WTC11 (cell line): ENCODE measurements at regions not wholly inside any gene's neighbourhood (a gene's known extent, or its start where the extent isn't known, plus 50 kb on each side); places are given as distances from the start of the nearest gene placed in this dataset.

ENCODE experiments used
- CREB1 ChIP-seq: sonication (generic); formaldehyde crosslinking; IDR thresholded peaks from 2 replicates; pipeline ENCODE4 v1.8.0; 2023; ENCODE audit warnings: mild to moderate bottlenecking, missing genetic modification reagents
- CREM ChIP-seq: sonication (generic); formaldehyde crosslinking; IDR thresholded peaks from 2 replicates; pipeline ENCODE4 v1.8.1; 2022; ENCODE audit warnings: mild to moderate bottlenecking, missing genetic modification reagents, moderate library complexity
- FOXK1 ChIP-seq: sonication (generic); formaldehyde crosslinking; IDR thresholded peaks from 2 replicates; pipeline ENCODE4 v1.8.0; 2022; ENCODE audit warnings: mild to moderate bottlenecking, moderate library complexity, missing genetic modification reagents
- JUN ChIP-seq: sonication (generic); formaldehyde crosslinking; IDR thresholded peaks from 2 replicates; pipeline ENCODE4 v1.8.0; 2023; ENCODE audit warnings: mild to moderate bottlenecking, missing genetic modification reagents
- NFE2L1 ChIP-seq: sonication (generic); formaldehyde crosslinking; IDR thresholded peaks from 2 replicates; pipeline ENCODE4 v1.8.1; 2023; ENCODE audit warnings: missing genetic modification reagents
- NFYB ChIP-seq: sonication (generic); formaldehyde crosslinking; conservative IDR thresholded peaks from 2 replicates; pipeline ENCODE4 v1.8.0; 2022; ENCODE audit warnings: low read depth, missing genetic modification reagents
- SP1 ChIP-seq: sonication (generic); formaldehyde crosslinking; conservative IDR thresholded peaks from 2 replicates; pipeline ENCODE4 v1.8.1; 2022; ENCODE audit warnings: missing genetic modification reagents
- ZBTB21 ChIP-seq: sonication (generic); formaldehyde crosslinking; IDR thresholded peaks from 2 replicates; pipeline ENCODE4 v1.8.1; 2023; ENCODE audit warnings: mild to moderate bottlenecking, missing genetic modification reagents, borderline replicate concordance
- ZNF219 ChIP-seq: sonication (generic); formaldehyde crosslinking; IDR thresholded peaks from 2 replicates; pipeline ENCODE4 v1.8.0; 2023; ENCODE audit warnings: missing genetic modification reagents, mild to moderate bottlenecking, borderline replicate concordance
- TF ChIP-seq, protein P1 (sequence below): fragments of 200-600 bp; IDR thresholded peaks from 2 replicates; pipeline ENCODE4 v1.8.0; 2022; ENCODE audit warnings: antibody characterized with exemption
- TF ChIP-seq, protein P2 (sequence below): sonication (generic); formaldehyde crosslinking; conservative IDR thresholded peaks from 2 replicates; pipeline ENCODE4 v1.8.1; 2022; ENCODE audit warnings: mild to moderate bottlenecking, missing genetic modification reagents
- TF ChIP-seq, protein P3 (sequence below): sonication (generic); formaldehyde crosslinking; IDR thresholded peaks from 2 replicates; pipeline ENCODE4 v1.8.1; 2023; ENCODE audit warnings: mild to moderate bottlenecking, moderate library complexity, missing genetic modification reagents

DNA sequence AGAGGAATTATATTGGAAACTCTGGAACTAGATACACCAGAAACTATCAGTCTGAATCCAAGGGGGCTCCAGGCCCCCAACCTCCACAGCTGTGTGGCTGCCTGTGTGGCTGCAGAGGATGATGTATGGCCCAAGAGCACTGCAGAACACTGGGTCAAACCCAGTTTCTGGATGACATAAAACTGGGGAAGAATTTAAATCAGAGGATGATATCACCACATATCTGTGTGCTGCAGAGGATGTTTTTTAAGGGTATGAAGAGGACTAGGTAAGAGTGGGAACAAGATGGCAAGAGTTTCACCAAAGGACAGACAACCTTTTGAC lies 226.4 kb downstream of the SUCLA2 start:
- TF ChIP-seq, protein P1, sequence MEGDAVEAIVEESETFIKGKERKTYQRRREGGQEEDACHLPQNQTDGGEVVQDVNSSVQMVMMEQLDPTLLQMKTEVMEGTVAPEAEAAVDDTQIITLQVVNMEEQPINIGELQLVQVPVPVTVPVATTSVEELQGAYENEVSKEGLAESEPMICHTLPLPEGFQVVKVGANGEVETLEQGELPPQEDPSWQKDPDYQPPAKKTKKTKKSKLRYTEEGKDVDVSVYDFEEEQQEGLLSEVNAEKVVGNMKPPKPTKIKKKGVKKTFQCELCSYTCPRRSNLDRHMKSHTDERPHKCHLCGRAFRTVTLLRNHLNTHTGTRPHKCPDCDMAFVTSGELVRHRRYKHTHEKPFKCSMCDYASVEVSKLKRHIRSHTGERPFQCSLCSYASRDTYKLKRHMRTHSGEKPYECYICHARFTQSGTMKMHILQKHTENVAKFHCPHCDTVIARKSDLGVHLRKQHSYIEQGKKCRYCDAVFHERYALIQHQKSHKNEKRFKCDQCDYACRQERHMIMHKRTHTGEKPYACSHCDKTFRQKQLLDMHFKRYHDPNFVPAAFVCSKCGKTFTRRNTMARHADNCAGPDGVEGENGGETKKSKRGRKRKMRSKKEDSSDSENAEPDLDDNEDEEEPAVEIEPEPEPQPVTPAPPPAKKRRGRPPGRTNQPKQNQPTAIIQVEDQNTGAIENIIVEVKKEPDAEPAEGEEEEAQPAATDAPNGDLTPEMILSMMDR = no peak
- no peak for TF ChIP-seq NFE2L1 (CRISPR knock-in tag)
- TF ChIP-seq CREB1 = no peak
- TF ChIP-seq JUN (CRISPR knock-in tag) = no peak
- no peak for TF ChIP-seq FOXK1 (CRISPR knock-in tag)
- TF ChIP-seq NFYB (CRISPR knock-in tag) = no peak
- no peak for TF ChIP-seq ZBTB21 (CRISPR knock-in tag)
- TF ChIP-seq, protein P2, sequence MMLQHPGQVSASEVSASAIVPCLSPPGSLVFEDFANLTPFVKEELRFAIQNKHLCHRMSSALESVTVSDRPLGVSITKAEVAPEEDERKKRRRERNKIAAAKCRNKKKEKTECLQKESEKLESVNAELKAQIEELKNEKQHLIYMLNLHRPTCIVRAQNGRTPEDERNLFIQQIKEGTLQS (CRISPR knock-in tag) = no peak
- TF ChIP-seq, protein P3, sequence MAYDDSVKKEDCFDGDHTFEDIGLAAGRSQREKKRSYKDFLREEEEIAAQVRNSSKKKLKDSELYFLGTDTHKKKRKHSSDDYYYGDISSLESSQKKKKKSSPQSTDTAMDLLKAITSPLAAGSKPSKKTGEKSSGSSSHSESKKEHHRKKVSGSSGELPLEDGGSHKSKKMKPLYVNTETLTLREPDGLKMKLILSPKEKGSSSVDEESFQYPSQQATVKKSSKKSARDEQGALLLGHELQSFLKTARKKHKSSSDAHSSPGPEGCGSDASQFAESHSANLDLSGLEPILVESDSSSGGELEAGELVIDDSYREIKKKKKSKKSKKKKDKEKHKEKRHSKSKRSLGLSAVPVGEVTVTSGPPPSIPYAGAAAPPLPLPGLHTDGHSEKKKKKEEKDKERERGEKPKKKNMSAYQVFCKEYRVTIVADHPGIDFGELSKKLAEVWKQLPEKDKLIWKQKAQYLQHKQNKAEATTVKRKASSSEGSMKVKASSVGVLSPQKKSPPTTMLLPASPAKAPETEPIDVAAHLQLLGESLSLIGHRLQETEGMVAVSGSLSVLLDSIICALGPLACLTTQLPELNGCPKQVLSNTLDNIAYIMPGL = no peak
- no peak for TF ChIP-seq ZNF219 (CRISPR knock-in tag)
- TF ChIP-seq SP1 (CRISPR knock-in tag) = no peak
- no peak for TF ChIP-seq CREM (CRISPR knock-in tag)
